K562 (cell line): ENCODE measurements at regions not wholly inside any gene's neighbourhood (a gene's known extent, or its start where the extent isn't known, plus 50 kb on each side); places are given as distances from the start of the nearest gene placed in this dataset.

Experiments
- CXXC5 ChIP-seq: fragments of 250-450 bp; sonication (Bioruptor Pico); IDR thresholded peaks from 2 replicates; pipeline ENCODE4 v1.8.0; 2022; ENCODE audit warnings: inconsistent platforms, mild to moderate bottlenecking, moderate library complexity
- ETV5 ChIP-seq: sonication (generic); formaldehyde crosslinking; IDR thresholded peaks from 2 replicates; pipeline ENCODE4 v1.4.0; 2020; ENCODE audit warnings: low read depth, mild to moderate bottlenecking, missing genetic modification reagents
- JUND ChIP-seq, 2 experiments: IDR thresholded peaks; 2 replicates in 1 of 2; 3 replicates in 1 of 2; pipeline ENCODE4 v1.6.1; 2011; ENCODE audit warnings: borderline replicate concordance in 2 of 2, low read depth in 2 of 2, low read length in 2 of 2, improper control_type of control experiment in 1 of 2, missing biosample characterization in 1 of 2, missing genetic modification characterization in 1 of 2, missing genetic modification reagents in 1 of 2
- PHF8 ChIP-seq: fragments of 200-600 bp; sonication (generic); IDR thresholded peaks from 2 replicates; pipeline ENCODE4 v1.6.1; 2012; ENCODE audit warnings: mixed run types, mild to moderate bottlenecking, inconsistent platforms, low read length, moderate library complexity, borderline replicate concordance
- POLR2A ChIP-seq: fragments of 450-650 bp; conservative IDR thresholded peaks from 2 replicates; pipeline ENCODE4 v1.6.1; 2016
- POLR2AphosphoS5 ChIP-seq: IDR thresholded peaks from 2 replicates; pipeline ENCODE4 v1.6.1; 2011; ENCODE audit warnings: mild to moderate bottlenecking, low read depth, low read length, moderate library complexity; ENCODE audit not compliant: control insufficient read depth, insufficient read depth
- SNIP1 ChIP-seq: fragments of 450-650 bp; IDR thresholded peaks from 2 replicates; pipeline ENCODE4 v1.7.1; 2017; ENCODE audit warnings: low read depth, mild to moderate bottlenecking
- TEAD4 ChIP-seq, 2 experiments: sonication (generic) in 1 of 2; formaldehyde crosslinking in 1 of 2; IDR thresholded peaks; 2 replicates each; pipeline versions ENCODE4 v1.6.1 to v1.8.0; 2012 to 2022; ENCODE audit warnings: borderline replicate concordance in 1 of 2, inconsistent platforms in 1 of 2, low read length in 1 of 2, mild to moderate bottlenecking in 1 of 2, missing genetic modification reagents in 1 of 2
- ZFP30 ChIP-seq: fragments of 250-450 bp; sonication (Bioruptor Pico); IDR thresholded peaks from 2 replicates; pipeline ENCODE4 v1.8.0; 2022; ENCODE audit warnings: moderate library complexity, mild to moderate bottlenecking, inconsistent platforms, borderline replicate concordance
- ZNF174 ChIP-seq: fragments of 250-450 bp; sonication (Bioruptor Pico); IDR thresholded peaks from 2 replicates; pipeline ENCODE4 v1.4.0; 2020; ENCODE audit warnings: mild to moderate bottlenecking
- ZNF253 ChIP-seq: fragments of 250-450 bp; sonication (Bioruptor Pico); conservative IDR thresholded peaks from 2 replicates; pipeline ENCODE4 v1.6.1; 2021; ENCODE audit warnings: mild to moderate bottlenecking
- TF ChIP-seq, protein P1 (sequence below), 3 experiments: IDR thresholded peaks in 2 of 3; conservative IDR thresholded peaks in 1 of 3; 2 replicates each; pipeline ENCODE4 v1.5.1; 2011 to 2012; ENCODE audit warnings: low read length in 3 of 3, mild to moderate bottlenecking in 3 of 3, control low read depth in 2 of 3, improper control_type of control experiment in 1 of 3, inconsistent platforms in 1 of 3, low read depth in 1 of 3, mixed read lengths in 1 of 3, moderate library complexity in 1 of 3; ENCODE audit not compliant: insufficient read depth in 2 of 3

DNA sequence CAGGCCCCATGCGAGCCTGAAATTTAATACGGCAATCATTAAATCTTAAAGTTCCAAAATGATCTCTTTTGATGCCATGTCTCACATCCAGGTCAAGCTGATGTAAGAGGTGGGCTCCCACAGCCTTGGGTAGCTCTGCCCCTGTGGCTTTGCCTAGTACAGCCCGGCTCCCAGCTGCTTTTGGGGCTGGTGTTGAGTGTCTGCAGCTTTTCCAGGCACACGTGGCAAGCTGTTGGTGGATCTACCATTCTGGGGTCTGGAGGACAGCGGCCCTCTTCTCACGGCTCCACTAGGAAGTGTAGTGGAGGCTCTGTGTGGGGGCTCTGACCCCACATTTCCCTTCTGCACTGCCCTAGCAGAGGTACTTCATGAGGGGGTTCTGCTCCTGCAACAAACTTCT lies 588.9 kb downstream of the CENPC start:
- TF ChIP-seq, protein P1, sequence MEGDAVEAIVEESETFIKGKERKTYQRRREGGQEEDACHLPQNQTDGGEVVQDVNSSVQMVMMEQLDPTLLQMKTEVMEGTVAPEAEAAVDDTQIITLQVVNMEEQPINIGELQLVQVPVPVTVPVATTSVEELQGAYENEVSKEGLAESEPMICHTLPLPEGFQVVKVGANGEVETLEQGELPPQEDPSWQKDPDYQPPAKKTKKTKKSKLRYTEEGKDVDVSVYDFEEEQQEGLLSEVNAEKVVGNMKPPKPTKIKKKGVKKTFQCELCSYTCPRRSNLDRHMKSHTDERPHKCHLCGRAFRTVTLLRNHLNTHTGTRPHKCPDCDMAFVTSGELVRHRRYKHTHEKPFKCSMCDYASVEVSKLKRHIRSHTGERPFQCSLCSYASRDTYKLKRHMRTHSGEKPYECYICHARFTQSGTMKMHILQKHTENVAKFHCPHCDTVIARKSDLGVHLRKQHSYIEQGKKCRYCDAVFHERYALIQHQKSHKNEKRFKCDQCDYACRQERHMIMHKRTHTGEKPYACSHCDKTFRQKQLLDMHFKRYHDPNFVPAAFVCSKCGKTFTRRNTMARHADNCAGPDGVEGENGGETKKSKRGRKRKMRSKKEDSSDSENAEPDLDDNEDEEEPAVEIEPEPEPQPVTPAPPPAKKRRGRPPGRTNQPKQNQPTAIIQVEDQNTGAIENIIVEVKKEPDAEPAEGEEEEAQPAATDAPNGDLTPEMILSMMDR (IDR thresholded peaks at IDR 0.05 in 2 of 3, conservative IDR thresholded peaks at IDR 0.05 in 1 of 3; ENCODE audit: insufficient read depth in 2 of 3, low read depth in 1 of 3, low read length in 3 of 3), result no peak
- no peak for TF ChIP-seq CXXC5 (CRISPR knock-in tag)
- no peak for TF ChIP-seq ZNF253 (CRISPR knock-in tag)
- no peak for TF ChIP-seq SNIP1
- TF ChIP-seq POLR2AphosphoS5, result no peak
- TF ChIP-seq ZFP30 (CRISPR knock-in tag), result no peak
- no peak for TF ChIP-seq JUND (IDR thresholded peaks at IDR 0.05; ENCODE audit: borderline replicate concordance, low read depth, low read length)
- no peak for TF ChIP-seq JUND (tag; IDR thresholded peaks at IDR 0.05; ENCODE audit: borderline replicate concordance, low read depth, low read length)
- no peak for TF ChIP-seq POLR2A
- TF ChIP-seq ETV5, result no peak
- TF ChIP-seq PHF8, result no peak
- TF ChIP-seq ZNF174, result no peak
- no peak for TF ChIP-seq TEAD4 (IDR thresholded peaks at IDR 0.05; ENCODE audit: low read length)
- TF ChIP-seq TEAD4 (CRISPR knock-in tag; IDR thresholded peaks at IDR 0.05; ENCODE audit: borderline replicate concordance), result no peak
